Activated T-cell treated with anti-CD3 and anti-CD28 coated beads, Interleukin-2, amount 50 U/mL, for 24 hours (primary cell): ENCODE measurements at regions not wholly inside any gene's neighbourhood (a gene's known extent, or its start where the extent isn't known, plus 50 kb on each side); places are given as distances from the start of the nearest gene placed in this dataset.

ENCODE experiments used
- DNase-seq: peaks from one replicate; pipeline ENCODE4 v3.0.0-alpha.2; 2020
- H3K27ac Mint-ChIP-seq: 2 replicates; pipeline ENCODE4 v1.8.0; 2020; ENCODE audit warnings: mild to moderate bottlenecking, mixed read lengths
- H3K27me3 Mint-ChIP-seq: 2 replicates; pipeline ENCODE4 v1.8.0; 2020; ENCODE audit warnings: mixed read lengths
- H3K36me3 Mint-ChIP-seq: 2 replicates; pipeline ENCODE4 v1.8.0; 2020; ENCODE audit warnings: low read depth, mixed read lengths
- H3K4me1 Mint-ChIP-seq: 2 replicates; pipeline ENCODE4 v1.8.0; 2020; ENCODE audit warnings: low read depth, mixed read lengths
- H3K4me3 Mint-ChIP-seq: 2 replicates; pipeline ENCODE4 v1.8.0; 2020; ENCODE audit warnings: mild to moderate bottlenecking, moderate library complexity, mixed read lengths
- H3K9me3 Mint-ChIP-seq: 2 replicates; pipeline ENCODE4 v1.8.0; 2020; ENCODE audit warnings: mixed read lengths

- DNase-seq, result no peak
- no peaks in the 10 kb centered on the region for H3K9me3 Mint-ChIP-seq
- H3K4me1 Mint-ChIP-seq, result no peaks in the 10 kb centered on the region
- H3K27ac Mint-ChIP-seq, result no peak overlapping the region
- no peaks in the 10 kb centered on the region for H3K36me3 Mint-ChIP-seq
- no peak overlapping the region for H3K4me3 Mint-ChIP-seq
- no peaks in the 10 kb centered on the region for H3K27me3 Mint-ChIP-seq
These were observed 508.2 kb upstream of the FAM241A start for GRCh38 chr4:111636961-111637585.

DNA sequence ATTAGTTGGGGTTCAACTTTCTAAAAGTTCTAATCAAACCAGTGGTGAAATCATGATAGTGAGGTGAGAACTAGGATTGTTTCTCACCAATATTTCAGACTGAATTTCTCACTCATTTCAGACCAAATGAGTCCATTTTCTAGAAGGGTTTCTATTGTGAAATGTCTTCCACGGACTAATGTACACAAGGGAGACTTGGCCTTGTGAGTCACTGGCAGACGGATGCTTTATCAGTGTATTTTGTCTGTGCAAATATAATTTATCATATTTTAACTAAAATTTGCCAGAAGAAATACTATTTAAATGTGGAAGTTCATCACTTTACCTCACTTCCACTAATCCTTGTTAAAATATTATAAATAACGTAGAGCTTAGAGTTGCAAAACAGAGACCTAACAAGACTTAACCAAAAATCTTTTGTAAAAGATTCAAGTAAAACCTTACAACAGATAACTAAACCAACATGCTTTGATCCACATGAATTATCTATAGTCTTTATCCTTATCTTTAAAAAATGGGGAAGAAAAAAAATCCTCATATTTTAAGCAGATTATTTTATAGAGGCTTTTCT, 506.0 kb upstream of the FAM241A start:
- no peaks in the 10 kb centered on the region for H3K36me3 Mint-ChIP-seq
- H3K27me3 Mint-ChIP-seq, result no peaks in the 10 kb centered on the region
- H3K27ac Mint-ChIP-seq, result no peak overlapping the region
- no peaks in the 10 kb centered on the region for H3K4me1 Mint-ChIP-seq
- no peaks in the 10 kb centered on the region for H3K9me3 Mint-ChIP-seq
- DNase-seq, result no peak
- no peak overlapping the region for H3K4me3 Mint-ChIP-seq

GRCh38 chr4:111639876-111640275, 505.4 kb upstream of the FAM241A start:
- no peak for DNase-seq
- no peaks in the 10 kb centered on the region for H3K9me3 Mint-ChIP-seq
- H3K4me3 Mint-ChIP-seq, result no peak overlapping the region
- no peaks in the 10 kb centered on the region for H3K36me3 Mint-ChIP-seq
- H3K27me3 Mint-ChIP-seq, result no peaks in the 10 kb centered on the region
- H3K4me1 Mint-ChIP-seq, result no peaks in the 10 kb centered on the region
- no peak overlapping the region for H3K27ac Mint-ChIP-seq

DNA sequence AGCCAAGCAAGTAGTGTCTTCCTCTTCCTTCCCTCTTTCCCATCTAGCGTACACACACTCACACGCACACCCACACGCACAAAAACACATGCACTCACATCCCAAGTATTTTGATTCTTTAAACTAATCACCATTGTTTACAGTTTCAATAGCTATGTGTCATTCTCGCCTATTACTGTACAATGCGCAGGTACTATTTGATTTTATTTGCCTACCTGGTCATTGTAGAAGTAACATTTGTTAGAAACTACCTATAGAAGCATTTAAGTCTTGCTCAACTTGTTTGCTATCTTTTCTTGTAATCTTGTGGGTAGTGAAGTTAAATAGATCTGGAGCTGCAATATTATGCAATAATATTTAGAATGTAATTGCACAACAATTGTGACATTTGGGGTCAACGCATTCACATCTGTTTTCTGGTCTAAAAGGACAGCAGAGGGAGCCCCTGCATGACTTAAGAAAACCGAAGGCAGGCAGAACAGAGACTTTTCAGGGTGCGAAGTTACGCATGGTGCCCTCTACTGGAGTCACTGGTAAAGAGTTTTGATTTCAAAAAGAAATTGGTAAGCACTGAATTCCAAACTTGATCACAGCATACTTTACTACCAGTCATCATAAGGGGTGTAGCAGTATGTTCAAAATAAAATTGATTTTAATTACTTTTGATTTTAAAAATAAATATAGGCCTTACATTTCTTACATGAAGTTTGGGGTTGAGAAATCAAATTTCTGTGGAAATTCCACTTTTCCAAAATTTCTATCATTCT, 503.3 kb upstream of the FAM241A start:
- Mint-ChIP-seq H3K27me3 (no peaks in the 10 kb centered on the region), H3K4me3 (no peak overlapping the region), H3K36me3 (no peaks in the 10 kb centered on the region), H3K9me3 (no peaks in the 10 kb centered on the region), H3K4me1 (no peaks in the 10 kb centered on the region), H3K27ac (no peak overlapping the region)
- no peak for DNase-seq

DNA sequence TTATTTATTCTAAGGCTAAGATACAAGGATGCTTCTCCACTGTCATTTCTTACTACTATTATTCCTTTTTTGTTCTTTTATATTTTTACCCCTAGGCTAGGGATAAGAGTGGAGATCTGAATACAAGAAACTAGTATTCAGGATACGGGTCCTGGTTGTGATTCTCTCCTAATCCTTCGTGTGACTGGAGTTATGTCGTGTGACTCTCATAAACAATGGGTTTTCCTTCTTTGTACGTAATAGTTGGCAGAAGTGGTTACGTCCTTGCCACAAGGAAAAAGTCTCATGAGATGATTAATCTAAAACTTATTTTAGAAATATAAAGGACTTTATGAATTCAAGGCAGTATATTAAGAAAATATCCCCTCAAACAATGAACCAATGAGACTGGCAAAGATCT, 497.2 kb upstream of the FAM241A start:
- no peak overlapping the region for H3K27ac Mint-ChIP-seq
- DNase-seq, result no peak
- H3K9me3 Mint-ChIP-seq, result no peaks in the 10 kb centered on the region
- no peak overlapping the region for H3K4me3 Mint-ChIP-seq
- no peaks in the 10 kb centered on the region for H3K4me1 Mint-ChIP-seq
- no peaks in the 10 kb centered on the region for H3K27me3 Mint-ChIP-seq
- H3K36me3 Mint-ChIP-seq, result no peaks in the 10 kb centered on the region

GRCh38 chr4:111649308-111649707, 495.9 kb upstream of the FAM241A start:
- no peak overlapping the region for H3K4me3 Mint-ChIP-seq
- DNase-seq, result no peak
- H3K4me1 Mint-ChIP-seq, result no peaks in the 10 kb centered on the region
- H3K36me3 Mint-ChIP-seq, result no peaks in the 10 kb centered on the region
- no peak overlapping the region for H3K27ac Mint-ChIP-seq
- no peaks in the 10 kb centered on the region for H3K9me3 Mint-ChIP-seq
- no peaks in the 10 kb centered on the region for H3K27me3 Mint-ChIP-seq

- Mint-ChIP-seq H3K36me3 (no peaks in the 10 kb centered on the region), H3K4me3 (no peak overlapping the region), H3K27ac (no peak overlapping the region), H3K27me3 (no peaks in the 10 kb centered on the region), H3K4me1 (no peaks in the 10 kb centered on the region), H3K9me3 (no peaks in the 10 kb centered on the region)
- DNase-seq, result no peak
These were observed 495.1 kb upstream of the FAM241A start for GRCh38 chr4:111650146-111650545.

DNA sequence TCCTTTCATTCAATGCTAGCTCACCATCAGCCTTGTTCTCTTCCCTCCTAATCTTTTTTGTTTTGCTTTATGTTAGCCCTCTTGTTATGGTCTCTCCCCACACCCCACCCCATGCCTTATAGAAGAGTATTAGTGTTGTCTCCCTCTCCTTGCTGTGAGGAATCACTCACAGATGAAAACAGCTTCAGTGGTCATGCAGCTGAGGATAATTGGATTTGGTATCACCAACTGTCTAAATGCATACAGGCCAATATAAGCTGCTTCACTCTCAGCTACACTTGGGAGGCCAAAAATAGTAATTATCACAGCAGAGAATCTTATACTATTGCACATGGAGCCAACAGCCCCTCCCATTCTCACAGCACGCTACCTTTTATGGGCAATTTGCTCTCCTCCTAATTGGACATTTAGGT, 494.6 kb upstream of the FAM241A start:
- Mint-ChIP-seq H3K27me3 (no peaks in the 10 kb centered on the region), H3K9me3 (no peaks in the 10 kb centered on the region)

GRCh38 chr4:111652236-111652635, 493.0 kb upstream of the FAM241A start:
- H3K4me1 Mint-ChIP-seq, result no peaks in the 10 kb centered on the region
- no peak overlapping the region for H3K4me3 Mint-ChIP-seq
- H3K27ac Mint-ChIP-seq, result no peak overlapping the region
- no peaks in the 10 kb centered on the region for H3K27me3 Mint-ChIP-seq
- H3K36me3 Mint-ChIP-seq, result no peaks in the 10 kb centered on the region
- no peak for DNase-seq
- H3K9me3 Mint-ChIP-seq, result peaks cover 4% of the 10 kb centered on the region

More for the DNA sequence above, 494.6 kb upstream of the FAM241A start:
- no peak for DNase-seq
- Mint-ChIP-seq H3K36me3 (no peaks in the 10 kb centered on the region), H3K4me3 (no peak overlapping the region), H3K27ac (no peak overlapping the region), H3K4me1 (no peaks in the 10 kb centered on the region)

DNA sequence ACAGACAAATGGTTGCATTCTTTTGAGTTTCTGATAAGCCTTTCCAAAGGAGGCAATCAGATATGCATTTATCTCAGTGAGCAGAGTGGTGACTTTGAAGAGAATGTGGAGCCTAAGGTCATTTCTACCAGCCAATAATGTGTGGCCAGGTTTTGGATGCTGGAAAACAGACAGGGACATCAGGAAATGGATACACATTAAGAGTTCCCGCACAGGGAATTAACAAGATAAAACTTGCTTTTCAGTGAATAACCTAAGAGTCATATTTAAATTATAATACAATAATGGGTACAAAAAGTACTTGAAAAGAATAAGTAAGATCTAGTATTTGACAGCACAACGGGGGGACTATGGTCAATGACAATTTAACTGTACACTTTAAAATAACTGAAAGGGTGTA, 492.3 kb upstream of the FAM241A start:
- no peaks in the 10 kb centered on the region for H3K4me1 Mint-ChIP-seq

GRCh38 chr4:111662496-111662895, 482.8 kb upstream of the FAM241A start:
- DNase-seq, result no peak
- Mint-ChIP-seq H3K27ac (no peak overlapping the region), H3K4me1 (no peaks in the 10 kb centered on the region), H3K4me3 (no peak overlapping the region), H3K9me3 (peaks cover 6% of the 10 kb centered on the region), H3K36me3 (no peaks in the 10 kb centered on the region), H3K27me3 (no peaks in the 10 kb centered on the region)

More for the DNA sequence above, 492.3 kb upstream of the FAM241A start:
- no peaks in the 10 kb centered on the region for H3K27me3 Mint-ChIP-seq
- H3K9me3 Mint-ChIP-seq, result peaks cover 4% of the 10 kb centered on the region
- H3K4me3 Mint-ChIP-seq, result no peak overlapping the region
- no peaks in the 10 kb centered on the region for H3K36me3 Mint-ChIP-seq
- no peak overlapping the region for H3K27ac Mint-ChIP-seq
- no peak for DNase-seq

- Mint-ChIP-seq H3K27ac (no peak overlapping the region), H3K9me3 (peaks cover 6% of the 10 kb centered on the region), H3K36me3 (no peaks in the 10 kb centered on the region), H3K4me3 (no peak overlapping the region), H3K4me1 (no peaks in the 10 kb centered on the region), H3K27me3 (no peaks in the 10 kb centered on the region)
- DNase-seq, result no peak
These were observed 480.8 kb upstream of the FAM241A start for GRCh38 chr4:111664308-111664945.

GRCh38 chr4:111666826-111667360, 478.4 kb upstream of the FAM241A start:
- H3K4me3 Mint-ChIP-seq, result no peak overlapping the region
- no peaks in the 10 kb centered on the region for H3K36me3 Mint-ChIP-seq
- H3K4me1 Mint-ChIP-seq, result no peaks in the 10 kb centered on the region
- H3K27ac Mint-ChIP-seq, result no peak overlapping the region
- no peaks in the 10 kb centered on the region for H3K27me3 Mint-ChIP-seq
- H3K9me3 Mint-ChIP-seq, result peaks cover 4% of the 10 kb centered on the region
- DNase-seq, result no peak

GRCh38 chr4:111671756-111672155, 473.5 kb upstream of the FAM241A start:
- Mint-ChIP-seq H3K9me3 (no peaks in the 10 kb centered on the region), H3K4me3 (no peak overlapping the region), H3K4me1 (no peaks in the 10 kb centered on the region), H3K27me3 (no peaks in the 10 kb centered on the region), H3K27ac (no peak overlapping the region), H3K36me3 (no peaks in the 10 kb centered on the region)
- no peak for DNase-seq

DNA sequence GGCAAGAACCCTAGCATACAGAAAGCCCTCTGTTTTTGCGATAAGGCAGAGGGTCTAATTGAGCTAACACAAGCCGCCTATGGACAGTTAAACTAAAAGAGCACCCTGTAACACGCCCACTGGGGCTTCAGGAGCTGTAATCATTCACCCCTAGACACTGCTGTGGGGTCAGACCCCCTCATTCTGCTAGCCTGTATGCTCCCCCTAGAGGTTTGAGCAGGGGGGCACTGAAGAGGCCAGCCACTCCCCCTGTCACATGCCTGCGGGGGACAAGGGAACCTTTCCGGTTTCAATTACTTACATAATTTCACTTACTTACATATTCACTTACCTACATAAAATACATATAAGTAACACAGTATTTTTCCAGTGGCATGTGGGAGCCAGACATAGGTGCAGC, 469.5 kb upstream of the FAM241A start:
- Mint-ChIP-seq H3K4me1 (no peaks in the 10 kb centered on the region), H3K36me3 (no peaks in the 10 kb centered on the region), H3K27ac (no peak overlapping the region), H3K9me3 (no peaks in the 10 kb centered on the region), H3K27me3 (no peaks in the 10 kb centered on the region), H3K4me3 (no peak overlapping the region)
- no peak for DNase-seq
